GM23338 (cell line): ENCODE measurements at regions not wholly inside any gene's neighbourhood (a gene's known extent, or its start where the extent isn't known, plus 50 kb on each side); places are given as distances from the start of the nearest gene placed in this dataset.

ENCODE experiments used
- ATAC-seq: fragments of 200-7000 bp; cut with Tn5 transposase; 3 replicates; pipeline ENCODE4 v1.9.1; 2020
- DNase-seq: peaks from one replicate; pipeline ENCODE4 v3.0.0-alpha.2; 2015; ENCODE audit warnings: low spot score
- H2AFZ ChIP-seq: fragments of 200-600 bp; sonication (generic); 2 replicates; pipeline ENCODE4 v1.8.0; 2016; ENCODE audit warnings: antibody characterized with exemption, mild to moderate bottlenecking, moderate library complexity
- H3F3A ChIP-seq: fragments of 200-600 bp; sonication (generic); replicated peaks from 2 replicates; pipeline ENCODE4 v1.8.0; 2017; ENCODE audit warnings: antibody characterized with exemption, mixed run types, low read depth
- H3K27ac ChIP-seq: fragments of 200-600 bp; sonication (generic); 2 replicates; pipeline ENCODE4 v1.6.1; 2016; ENCODE audit warnings: low read depth
- H3K27me3 ChIP-seq: fragments of 200-600 bp; sonication (generic); 2 replicates; pipeline ENCODE4 v1.8.0; 2016; ENCODE audit warnings: mild to moderate bottlenecking, mixed run types, moderate library complexity; ENCODE audit not compliant: insufficient read depth
- H3K36me3 ChIP-seq: fragments of 200-600 bp; sonication (generic); 2 replicates; pipeline ENCODE4 v1.8.0; 2016; ENCODE audit warnings: mild to moderate bottlenecking; ENCODE audit not compliant: insufficient read depth
- H3K4me1 ChIP-seq: fragments of 200-600 bp; sonication (generic); 2 replicates; pipeline ENCODE4 v1.8.0; 2016; ENCODE audit warnings: mild to moderate bottlenecking, moderate library complexity; ENCODE audit not compliant: insufficient read depth
- H3K4me2 ChIP-seq: fragments of 200-600 bp; sonication (generic); 2 replicates; pipeline ENCODE4 v1.7.1; 2017; ENCODE audit warnings: mixed run types
- H3K4me3 ChIP-seq: fragments of 200-600 bp; sonication (generic); 2 replicates; pipeline ENCODE4 v1.6.1; 2016; ENCODE audit warnings: mixed run types
- H3K79me2 ChIP-seq: fragments of 200-600 bp; sonication (generic); replicated peaks from 2 replicates; pipeline ENCODE4 v1.8.0; 2017; ENCODE audit warnings: mild to moderate bottlenecking; ENCODE audit not compliant: insufficient read depth
- H3K9me2 ChIP-seq: fragments of 200-600 bp; sonication (generic); 2 replicates; pipeline ENCODE4 v1.8.0; 2017; ENCODE audit not compliant: insufficient read depth
- H4K20me1 ChIP-seq: fragments of 200-600 bp; sonication (generic); replicated peaks from 2 replicates; pipeline ENCODE4 v1.8.0; 2017; ENCODE audit warnings: mild to moderate bottlenecking; ENCODE audit not compliant: insufficient read depth
- H3K27ac Mint-ChIP-seq: 2 replicates; pipeline ENCODE4 v1.8.0; 2020; ENCODE audit warnings: inconsistent platforms, mild to moderate bottlenecking, moderate library complexity, mixed read lengths
- H3K27me3 Mint-ChIP-seq: 3 replicates; pipeline ENCODE4 v1.8.0; 2022; ENCODE audit warnings: low read depth, mild to moderate bottlenecking, moderate library complexity, mixed read lengths, inconsistent platforms; ENCODE audit not compliant: insufficient read depth, poor library complexity
- H3K36me3 Mint-ChIP-seq: 3 replicates; pipeline ENCODE4 v1.8.0; 2021; ENCODE audit warnings: low read depth, mild to moderate bottlenecking, inconsistent platforms, moderate library complexity, mixed read lengths
- H3K4me1 Mint-ChIP-seq: 3 replicates; pipeline ENCODE4 v1.8.0; 2020; ENCODE audit warnings: mild to moderate bottlenecking, inconsistent platforms, mixed read lengths
- H3K4me3 Mint-ChIP-seq: 3 replicates; pipeline ENCODE4 v1.8.0; 2021; ENCODE audit warnings: moderate library complexity, mild to moderate bottlenecking, inconsistent platforms, mixed read lengths
- H3K9me3 Mint-ChIP-seq: 3 replicates; pipeline ENCODE4 v1.8.0; 2020; ENCODE audit warnings: moderate library complexity, mild to moderate bottlenecking, inconsistent platforms, mixed read lengths
- CREB1 ChIP-seq: fragments of 250-450 bp; sonication (Bioruptor Pico); IDR thresholded peaks from 2 replicates; pipeline ENCODE4 v1.5.0; 2020; ENCODE audit warnings: low read depth, mild to moderate bottlenecking, moderate library complexity
- ETS1 ChIP-seq: IDR thresholded peaks from 2 replicates; pipeline ENCODE4 v1.6.1; 2016; ENCODE audit warnings: antibody characterized with exemption
- EZH2 ChIP-seq: fragments of 200-600 bp; sonication (generic); IDR thresholded peaks from one replicate; pipeline ENCODE4 v1.8.0; 2017; ENCODE audit warnings: antibody characterized with exemption, mild to moderate bottlenecking, low read depth; ENCODE audit not compliant: unreplicated experiment
- EZH2phosphoT487 ChIP-seq: fragments of 200-600 bp; sonication (generic); IDR thresholded peaks from one replicate; pipeline ENCODE4 v1.8.1; 2018; ENCODE audit warnings: antibody characterized with exemption; ENCODE audit not compliant: unreplicated experiment
- NANOG ChIP-seq: IDR thresholded peaks from 2 replicates; pipeline ENCODE4 v1.6.1; 2016; ENCODE audit warnings: antibody characterized with exemption, borderline replicate concordance
- REST ChIP-seq: IDR thresholded peaks from one replicate; pipeline ENCODE4 v1.6.1; 2018; ENCODE audit warnings: antibody characterized with exemption; ENCODE audit not compliant: unreplicated experiment
- STAT1 ChIP-seq: IDR thresholded peaks from one replicate; pipeline ENCODE4 v1.6.1; 2016; ENCODE audit warnings: antibody characterized with exemption; ENCODE audit not compliant: unreplicated experiment
- ZNF114 ChIP-seq: fragments of 250-450 bp; sonication (Bioruptor Pico); IDR thresholded peaks from 2 replicates; pipeline ENCODE4 v1.5.0; 2020; ENCODE audit warnings: mild to moderate bottlenecking, moderate library complexity

GRCh38 chr9:3136230-3136629, 292.3 kb upstream of the PUM3 start (continued):
- TF ChIP-seq REST (no peak), ETS1 (no peak), STAT1 (no peak), NANOG (no peak), ZNF114 (CRISPR knock-in tag) (no peak), CREB1 (CRISPR knock-in tag) (no peak)

- H3K79me2 ChIP-seq: no peaks in the 10 kb centered on the region
- no peaks in the 10 kb centered on the region for H3F3A ChIP-seq
- Mint-ChIP-seq H3K4me1 (peaks cover 4% of the 10 kb centered on the region; the same call in 2 of the 3 replicates), H3K9me3 (no peaks in the 10 kb centered on the region), H3K4me3 (no peak overlapping the region), H3K27me3 (no peaks in the 10 kb centered on the region), H3K36me3 (no peaks in the 10 kb centered on the region), H3K27ac (no peak overlapping the region)
- H4K20me1 ChIP-seq: no peaks in the 10 kb centered on the region; the same call in 1 of the 2 replicates
- no peak for ATAC-seq
- H3K9me2 ChIP-seq: no peaks in the 10 kb centered on the region
- H3K4me1 ChIP-seq: peaks cover 10% of the 10 kb centered on the region; the same call in 1 of the 2 replicates
- no peaks in the 10 kb centered on the region for H3K36me3 ChIP-seq
- no peak overlapping the region for H3K4me3 ChIP-seq
- no peak overlapping the region for H2AFZ ChIP-seq
- DNase-seq: no peak
- TF ChIP-seq EZH2phosphoT487 (no peak), EZH2 (no peak), CREB1 (CRISPR knock-in tag) (no peak)
- no peak overlapping the region for H3K4me2 ChIP-seq
- no peaks in the 10 kb centered on the region for H3K27me3 ChIP-seq
- H3K27ac ChIP-seq: no peak overlapping the region
Observed at GRCh38 chr9:3127564-3127963, 283.7 kb upstream of the PUM3 start.
